Gastrocnemius medialis (tissue), 4 donors: ENCODE measurements at regions not wholly inside any gene's neighbourhood (a gene's known extent, or its start where the extent isn't known, plus 50 kb on each side); places are given as distances from the start of the nearest gene placed in this dataset.
A peak's percentile ranks its signal among the peaks of the same experiment; 100 is the strongest.

ENCODE experiments used
- CTCF ChIP-seq, 5 experiments: fragments of 450-650 bp in 3 of 5; fragments of 200-600 bp in 2 of 5; sonication (generic) in 2 of 5; IDR thresholded peaks in 4 of 5; conservative IDR thresholded peaks in 1 of 5; 1 replicate in 4 of 5; 2 replicates in 1 of 5; pipeline ENCODE4 v1.5.1; 2016 to 2019; ENCODE audit warnings: antibody characterized with exemption in 5 of 5, mild to moderate bottlenecking in 3 of 5, moderate library complexity in 3 of 5
- POLR2A ChIP-seq, 2 donors: fragments of 450-650 bp; IDR thresholded peaks; one replicate each; pipeline ENCODE4 v1.6.1; 2017; ENCODE audit warnings: antibody characterized with exemption in 2 of 2, mild to moderate bottlenecking in 2 of 2, moderate library complexity in 2 of 2

GRCh38 chr4:71186566-71187403 lies 152.0 kb upstream of the SLC4A4 start:
- no peak for TF ChIP-seq CTCF (IDR thresholded peaks at IDR 0.05 in 4 of 5, conservative IDR thresholded peaks at IDR 0.05 in 1 of 5)
- TF ChIP-seq POLR2A (IDR thresholded peaks at IDR 0.05): peak; percentile 45 to 57
